Heart left ventricle (tissue), 13 donors: ENCODE measurements at regions not wholly inside any gene's neighbourhood (a gene's known extent, or its start where the extent isn't known, plus 50 kb on each side); places are given as distances from the start of the nearest gene placed in this dataset.

Experiments
- CTCF ChIP-seq, 12 donors: fragments of 200-600 bp; sonication (generic) in 4 of 12; IDR thresholded peaks; one replicate each; pipeline versions ENCODE4 v1.5.0 to v1.8.0; 2018 to 2022; ENCODE audit warnings: antibody characterized with exemption in 12 of 12, mild to moderate bottlenecking in 5 of 12
- POLR2A ChIP-seq, 2 donors: fragments of 450-650 bp; IDR thresholded peaks; one replicate each; pipeline ENCODE4 v1.6.1; 2017; ENCODE audit warnings: antibody characterized with exemption in 2 of 2, mild to moderate bottlenecking in 2 of 2, moderate library complexity in 2 of 2
- donor health status: ischemic (EF 13 %, LVEDD 7.1; RV severe dilation, severe dysfunction).
- donor health status: DM: no; HTN: yes; CAD: no.
- donor health status: DM: no; HTN: no; CAD: no.
- donor health status: ischemic (EF 25% LVEDD 6.9; RV normal size, moderate dysfunction).
- donor health status: ischemic (EF 25% LVEDD 5.7; RV mildly dilated, moderate dysfunction).
- donor health status: ischemic (EF 35%, LVEDD 5.7; RV mildly dilated, moderate dysfunction).
- donor health status: nonischemic (EF 11% LVEDD 7.7; RV severe dilation, severe dysfunction).
- donor health status: DM: yes; HTN: yes; CAD: no.
- donor health status: PGD.
- donor health status: ischemic (EF 29% LVEDD 5.4; RV normal size, mild dysfunction).
- donor health status: nonischemic (EF 23%, LVEDD 6.1; RV moderate dilation, normal function).

- no peak for TF ChIP-seq CTCF (IDR thresholded peaks at IDR 0.05)
- TF ChIP-seq POLR2A (IDR thresholded peaks at IDR 0.05) = no peak
Measured at GRCh38 chr11:92008249-92008648, 216.4 kb upstream of the FAT3 start.
